ENCODE measurements at regions not wholly inside any gene's neighbourhood (a gene's known extent, or its start where the extent isn't known, plus 50 kb on each side); places are given as distances from the start of the nearest gene placed in this dataset.

- H3K27ac ChIP-seq, result no peak overlapping the region
- no peak overlapping the region for H3K4me3 ChIP-seq
Measured at GRCh38 chr11:113587308-113587739, 112.1 kb upstream of the DRD2 start.

DNA sequence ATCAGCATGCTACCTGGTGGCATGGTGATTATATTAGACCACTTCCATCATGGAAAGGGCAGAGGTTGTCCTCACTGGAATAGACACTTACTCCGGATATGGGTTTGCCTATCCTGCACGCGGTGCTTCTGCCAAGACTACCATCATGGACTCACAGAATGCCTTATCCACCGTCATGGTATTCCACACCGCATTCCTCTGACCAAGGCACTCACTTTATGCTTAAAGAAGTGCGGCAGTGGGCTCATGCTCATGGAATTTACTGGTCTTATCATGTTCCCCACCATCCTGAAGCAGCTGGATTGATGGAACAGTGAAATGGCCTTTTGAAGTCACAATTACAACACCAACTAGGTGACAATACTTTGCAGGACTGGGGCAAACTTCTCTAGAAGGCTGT is 109.2 kb upstream of the DRD2 start:
- Histone ChIP-seq H3K4me3 (no peak overlapping the region), H3K27ac (no peak overlapping the region)

DNA sequence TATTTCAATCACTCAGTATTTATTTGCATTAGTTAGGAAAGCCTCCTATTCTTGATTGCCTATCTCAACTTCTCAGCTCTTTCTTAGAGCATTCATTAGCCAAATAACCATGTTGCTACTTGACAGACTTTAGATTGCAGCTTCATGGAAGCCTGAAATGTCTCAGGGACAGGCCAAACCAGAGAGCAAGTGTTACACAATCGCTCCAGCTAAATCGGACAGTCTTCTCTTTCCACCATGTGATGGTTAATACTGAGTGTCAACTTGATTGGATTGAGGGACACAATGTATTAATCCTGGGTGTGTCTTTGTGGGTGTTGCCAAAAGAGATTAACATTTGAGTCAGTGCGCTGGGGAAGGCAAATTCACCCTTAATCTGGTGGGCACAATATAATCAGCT is 106.5 kb upstream of the DRD2 start:
- H3K4me3 ChIP-seq, result no peak overlapping the region
- H3K27ac ChIP-seq, result no peak overlapping the region

GRCh38 chr11:113579292-113579940 is 104.2 kb upstream of the DRD2 start:
- no peak overlapping the region for H3K4me3 ChIP-seq
- no peak overlapping the region for H3K27ac ChIP-seq

- H3K27ac ChIP-seq, result no peak overlapping the region
- no peak overlapping the region for H3K4me3 ChIP-seq
Measured at GRCh38 chr11:113578715-113579250, 103.6 kb upstream of the DRD2 start.

DNA sequence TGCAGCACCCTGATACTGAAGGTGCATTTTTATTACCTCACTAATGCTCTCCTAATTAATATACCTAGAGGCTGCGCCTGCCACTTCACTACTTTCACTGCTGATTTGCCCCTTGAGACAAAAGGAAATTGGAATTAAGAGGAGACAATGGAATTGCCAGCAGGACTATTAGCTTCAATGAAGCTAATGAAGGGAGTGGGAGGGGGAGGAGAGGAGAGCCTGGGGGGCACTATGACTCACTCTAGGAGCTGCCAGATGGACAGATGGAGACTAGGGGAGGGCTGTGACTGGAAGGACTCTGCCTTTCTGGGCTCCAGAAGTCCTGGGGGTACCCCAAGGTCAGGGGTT is 102.8 kb upstream of the DRD2 start:
- Histone ChIP-seq H3K27ac (no peak overlapping the region), H3K4me3 (no peak overlapping the region)

DNA sequence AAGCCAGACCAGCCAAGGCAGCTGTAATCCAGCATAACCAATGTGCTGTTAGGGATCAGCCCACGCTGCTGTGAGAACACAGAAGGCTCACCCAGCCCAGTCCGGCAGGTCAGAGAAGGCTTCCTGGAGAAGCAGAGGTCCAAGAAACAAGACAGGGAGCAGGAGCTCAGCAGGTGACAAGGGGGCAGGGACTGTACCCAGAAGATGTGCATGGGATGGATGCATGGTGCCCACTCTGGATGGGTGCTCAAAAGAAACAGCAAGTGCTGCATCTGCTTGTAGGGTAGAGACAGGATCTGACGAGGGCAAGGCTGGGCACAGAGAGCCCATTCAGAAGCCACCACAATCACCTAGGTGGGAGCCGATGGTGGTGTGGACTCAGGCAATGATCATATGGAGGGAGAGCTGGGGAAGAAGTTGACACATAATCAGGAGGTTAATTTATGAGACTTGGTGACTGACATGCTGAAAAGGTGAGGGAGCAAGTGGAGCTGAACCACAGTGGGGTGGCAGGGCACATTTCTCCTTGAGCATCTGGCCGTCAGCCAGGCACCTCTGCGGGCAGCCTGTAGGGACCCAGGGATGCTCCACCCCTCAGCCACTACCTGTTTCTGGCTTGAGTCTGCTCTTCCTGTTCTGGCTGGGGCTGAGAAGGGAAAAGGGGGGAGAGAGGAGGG is 102.3 kb upstream of the DRD2 start:
- H3K4me3 ChIP-seq, result no peak overlapping the region

DNA sequence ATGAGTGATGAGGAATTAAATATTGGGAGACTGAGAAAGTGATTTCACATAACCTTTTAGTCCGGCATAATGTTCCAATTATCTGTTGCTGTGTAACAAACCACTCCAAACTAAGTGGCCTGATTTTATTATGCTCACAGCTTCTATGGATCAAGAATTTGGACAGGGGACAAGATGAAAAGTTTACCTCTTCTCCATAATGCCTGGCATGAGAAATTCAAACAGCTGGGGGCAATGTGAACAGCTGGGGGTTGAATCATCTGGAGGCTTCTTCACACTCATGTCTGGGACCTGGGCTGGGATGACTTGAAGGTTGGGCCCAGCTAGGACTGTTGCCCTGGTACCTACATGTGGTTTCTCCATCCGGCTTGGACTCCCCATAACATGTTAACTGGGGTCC is 99.4 kb upstream of the DRD2 start:
- Histone ChIP-seq H3K27ac (no peak overlapping the region), H3K4me3 (no peak overlapping the region)

More for the DNA sequence above, 102.3 kb upstream of the DRD2 start:
- H3K27ac ChIP-seq, result no peak overlapping the region

GRCh38 chr11:113574171-113574570 is 99.0 kb upstream of the DRD2 start:
- Histone ChIP-seq H3K27ac (no peak overlapping the region), H3K4me3 (no peak overlapping the region)

GRCh38 chr11:113572136-113572735 is 97.0 kb upstream of the DRD2 start:
- no peak overlapping the region for H3K4me3 ChIP-seq
- H3K27ac ChIP-seq, result no peak overlapping the region

GRCh38 chr11:113571531-113571930 is 96.3 kb upstream of the DRD2 start:
- H3K27ac ChIP-seq, result no peak overlapping the region
- no peak overlapping the region for H3K4me3 ChIP-seq

DNA sequence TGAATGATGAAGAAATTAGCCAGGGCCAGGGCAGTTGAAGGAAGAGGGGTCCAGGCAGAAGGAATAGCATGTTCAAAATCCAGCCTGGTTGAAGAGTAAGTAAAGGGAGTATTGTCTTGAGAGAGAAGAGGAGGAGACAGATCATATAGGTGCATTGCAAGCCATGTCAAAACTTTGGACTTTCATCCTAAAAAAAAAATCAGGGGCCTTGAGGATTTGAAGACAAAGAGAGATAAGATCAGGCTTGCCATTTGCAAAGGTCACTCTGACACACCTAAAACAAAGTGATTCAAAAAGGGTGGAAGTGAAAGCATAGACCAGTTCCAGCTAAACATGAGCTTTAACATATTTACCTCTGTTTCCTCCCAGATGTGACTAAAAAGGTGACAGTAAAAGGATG is 95.7 kb upstream of the DRD2 start:
- Histone ChIP-seq H3K4me3 (no peak overlapping the region), H3K27ac (no peak overlapping the region)

GRCh38 chr11:113569391-113569790 is 94.2 kb upstream of the DRD2 start:
- H3K27ac ChIP-seq, result no peak overlapping the region

DNA sequence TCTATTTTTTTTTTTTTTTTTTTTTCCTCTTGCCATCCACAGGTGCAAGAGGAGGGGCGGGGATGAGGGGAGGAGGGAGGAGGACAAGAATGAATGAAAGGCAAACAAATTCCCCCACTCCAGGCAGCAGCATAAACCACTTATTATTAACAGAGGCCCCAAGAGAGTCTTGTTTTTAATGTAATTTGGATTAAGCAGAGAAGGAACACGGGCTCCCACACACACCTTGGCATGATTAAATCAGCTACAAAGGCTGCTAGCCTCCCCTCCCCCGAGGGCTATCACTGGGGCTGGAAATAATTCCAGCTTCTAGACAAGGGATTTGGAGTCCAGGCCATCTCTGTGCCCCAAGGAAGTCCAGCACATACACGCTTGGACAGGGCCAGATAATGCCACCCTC is 93.4 kb upstream of the DRD2 start:
- H3K27ac ChIP-seq, result no peak overlapping the region
- H3K4me3 ChIP-seq, result no peak overlapping the region

More at GRCh38 chr11:113569391-113569790, 94.2 kb upstream of the DRD2 start:
- no peak overlapping the region for H3K4me3 ChIP-seq

GRCh38 chr11:113567867-113568544 is 92.8 kb upstream of the DRD2 start:
- no peak overlapping the region for H3K4me3 ChIP-seq
- H3K27ac ChIP-seq, result no peak overlapping the region

GRCh38 chr11:113567097-113567496 is 91.9 kb upstream of the DRD2 start:
- H3K4me3 ChIP-seq, result no peak overlapping the region
- no peak overlapping the region for H3K27ac ChIP-seq

GRCh38 chr11:113564527-113565130 is 89.4 kb upstream of the DRD2 start:
- Histone ChIP-seq H3K27ac (no peak overlapping the region), H3K4me3 (no peak overlapping the region)

DNA sequence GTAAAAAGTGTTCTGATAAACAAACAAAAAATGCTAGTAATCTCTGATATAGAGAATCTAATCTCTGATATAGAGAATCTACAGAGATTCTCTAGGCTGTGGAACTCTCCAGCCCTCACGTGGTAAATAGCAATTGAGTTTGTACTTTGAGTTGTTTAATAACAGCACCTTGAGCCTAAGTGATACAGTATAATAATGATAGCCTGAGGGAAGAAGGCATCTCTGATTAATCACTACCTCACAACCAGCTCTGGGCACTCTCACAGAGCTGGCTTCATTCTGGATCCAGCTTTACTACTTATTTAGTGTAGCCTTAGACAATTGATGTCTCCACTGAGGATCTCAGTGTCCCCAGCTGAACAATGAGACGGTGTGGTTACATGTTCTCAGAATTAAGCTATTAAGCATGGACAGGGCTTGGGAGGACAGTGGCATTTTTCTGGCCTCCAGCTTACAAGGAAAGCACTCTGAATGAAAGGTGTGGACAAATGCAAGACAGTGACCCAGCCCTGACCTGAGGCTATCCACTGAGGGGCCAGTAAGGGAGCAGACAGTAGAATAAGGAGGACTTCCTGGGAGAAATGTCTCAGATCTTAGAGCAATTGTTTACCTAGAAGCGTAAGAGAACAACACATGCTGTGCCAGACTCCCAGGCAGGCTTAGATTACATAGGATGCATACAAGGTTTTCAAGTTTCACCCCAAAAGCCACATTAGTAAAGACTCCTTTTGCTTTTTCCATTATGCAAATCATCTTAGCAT is 88.7 kb upstream of the DRD2 start:
- Histone ChIP-seq H3K4me3 (no peak overlapping the region), H3K27ac (no peak overlapping the region)

DNA sequence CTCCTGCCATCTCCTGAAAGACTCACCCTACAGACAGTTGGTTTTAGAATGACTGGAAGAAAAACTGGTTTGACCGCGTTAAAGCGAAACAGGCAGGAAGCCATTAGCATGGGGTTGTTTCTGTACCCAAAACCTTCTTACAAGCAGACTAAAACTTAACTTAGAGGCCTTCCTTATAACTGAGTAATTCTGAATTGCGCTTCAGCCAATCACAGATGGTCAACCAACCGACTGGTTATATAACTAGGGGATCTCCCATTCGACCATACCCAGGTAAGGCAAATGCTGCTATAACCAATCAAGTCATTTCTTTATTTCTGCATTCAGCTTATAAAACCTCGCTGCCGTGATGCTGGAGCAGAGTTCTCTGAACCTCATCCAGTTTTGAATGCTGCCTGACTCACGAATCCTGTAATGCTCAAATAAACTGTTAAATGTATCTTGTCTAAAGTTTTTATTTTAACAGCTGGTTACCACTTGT is 87.8 kb upstream of the DRD2 start:
- no peak overlapping the region for H3K4me3 ChIP-seq
- H3K27ac ChIP-seq, result peak overlapping the region in 2 of 21 experiments; percentile 25 to 51
